GM12892 (cell line): ENCODE measurements at regions not wholly inside any gene's neighbourhood (a gene's known extent, or its start where the extent isn't known, plus 50 kb on each side); places are given as distances from the start of the nearest gene placed in this dataset.

ENCODE experiments used
- POLR2A ChIP-seq: IDR thresholded peaks from 2 replicates; pipeline ENCODE4 v1.6.1; 2011; ENCODE audit warnings: low read depth, low read length, control low read depth
- TAF1 ChIP-seq: IDR thresholded peaks from 2 replicates; pipeline ENCODE4 v1.6.1; 2011; ENCODE audit warnings: low read depth, mild to moderate bottlenecking, control low read depth, low read length, borderline replicate concordance

DNA sequence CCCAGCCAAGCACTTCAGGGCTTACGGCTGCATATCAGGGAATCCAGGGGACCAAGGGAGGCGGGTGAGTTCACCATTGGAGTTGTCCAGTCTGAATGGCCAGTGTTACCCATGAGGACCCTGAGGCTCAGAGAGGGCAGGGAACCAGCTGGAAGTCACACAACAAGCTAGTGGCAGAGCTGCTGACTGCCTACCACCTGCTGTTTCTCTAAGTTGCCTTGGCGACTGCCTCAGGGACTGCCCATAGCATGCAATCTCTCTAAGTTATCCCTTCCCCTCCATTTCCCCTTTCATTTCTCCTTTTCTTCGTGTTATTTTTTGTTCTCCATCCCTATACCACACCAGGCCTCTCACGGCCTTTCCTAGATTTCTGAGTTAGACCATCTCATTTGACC lies 71.8 kb upstream of the SIRPA start:
- no peak for TF ChIP-seq POLR2A
- no peak for TF ChIP-seq TAF1
